AML-193 (cell line): ENCODE measurements at regions not wholly inside any gene's neighbourhood (a gene's known extent, or its start where the extent isn't known, plus 50 kb on each side); places are given as distances from the start of the nearest gene placed in this dataset.

Experiments used
- DNase-seq, 2 experiments: peaks; one replicate each; lab custom pipeline; 2025; lab: John Stamatoyannopoulos, UW

DNA sequence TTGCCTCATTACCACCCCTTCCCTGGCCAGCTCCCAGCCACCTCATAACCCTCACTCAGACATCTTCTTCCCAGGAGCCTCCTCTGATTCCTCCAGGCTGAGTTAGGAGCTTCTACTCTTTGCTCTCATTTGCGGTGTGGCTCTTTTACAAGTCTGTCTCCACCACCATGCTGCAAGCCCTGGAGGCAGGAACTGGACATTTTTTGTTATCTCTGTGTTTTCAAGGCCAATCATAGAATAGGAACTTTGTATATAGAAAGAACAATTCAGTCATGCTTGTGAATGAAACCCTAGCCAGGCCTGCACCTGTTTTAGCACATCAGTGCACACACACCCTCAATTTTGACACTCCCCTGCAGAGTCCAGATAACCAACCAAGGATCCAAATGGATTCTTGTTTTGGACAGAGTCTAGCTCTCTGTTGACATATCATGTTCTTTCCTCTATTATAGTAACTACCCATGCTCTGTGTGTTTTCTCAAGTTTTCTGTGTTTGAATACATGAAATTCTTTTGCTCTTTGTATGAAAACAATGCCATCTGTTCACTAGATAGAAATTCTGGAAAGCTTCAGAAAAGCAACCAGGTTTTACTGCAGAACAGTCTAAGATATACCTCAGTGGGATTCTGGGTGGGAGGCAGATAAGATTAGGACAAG is 60.9 kb upstream of the ZNF648 start:
- no peak for DNase-seq

DNA sequence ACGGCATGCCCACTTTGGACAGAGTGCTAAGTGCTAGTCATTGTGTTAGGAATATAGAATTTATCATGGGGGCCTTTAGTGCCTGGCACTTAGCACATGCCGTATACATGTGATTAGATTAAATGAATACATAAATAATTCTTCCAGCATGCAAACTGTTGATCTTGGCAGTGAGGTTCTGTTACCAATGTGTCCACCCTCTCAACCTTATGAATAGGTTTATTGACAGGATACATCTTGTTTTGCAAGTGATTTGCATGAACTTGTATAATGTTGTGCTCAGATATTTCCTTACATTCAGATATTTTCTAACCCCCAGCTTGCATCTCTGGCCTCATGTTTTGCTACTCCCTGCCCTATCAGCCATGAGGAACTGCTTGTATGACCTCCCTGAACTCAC is 60.3 kb upstream of the ZNF648 start:
- no peak for DNase-seq

DNA sequence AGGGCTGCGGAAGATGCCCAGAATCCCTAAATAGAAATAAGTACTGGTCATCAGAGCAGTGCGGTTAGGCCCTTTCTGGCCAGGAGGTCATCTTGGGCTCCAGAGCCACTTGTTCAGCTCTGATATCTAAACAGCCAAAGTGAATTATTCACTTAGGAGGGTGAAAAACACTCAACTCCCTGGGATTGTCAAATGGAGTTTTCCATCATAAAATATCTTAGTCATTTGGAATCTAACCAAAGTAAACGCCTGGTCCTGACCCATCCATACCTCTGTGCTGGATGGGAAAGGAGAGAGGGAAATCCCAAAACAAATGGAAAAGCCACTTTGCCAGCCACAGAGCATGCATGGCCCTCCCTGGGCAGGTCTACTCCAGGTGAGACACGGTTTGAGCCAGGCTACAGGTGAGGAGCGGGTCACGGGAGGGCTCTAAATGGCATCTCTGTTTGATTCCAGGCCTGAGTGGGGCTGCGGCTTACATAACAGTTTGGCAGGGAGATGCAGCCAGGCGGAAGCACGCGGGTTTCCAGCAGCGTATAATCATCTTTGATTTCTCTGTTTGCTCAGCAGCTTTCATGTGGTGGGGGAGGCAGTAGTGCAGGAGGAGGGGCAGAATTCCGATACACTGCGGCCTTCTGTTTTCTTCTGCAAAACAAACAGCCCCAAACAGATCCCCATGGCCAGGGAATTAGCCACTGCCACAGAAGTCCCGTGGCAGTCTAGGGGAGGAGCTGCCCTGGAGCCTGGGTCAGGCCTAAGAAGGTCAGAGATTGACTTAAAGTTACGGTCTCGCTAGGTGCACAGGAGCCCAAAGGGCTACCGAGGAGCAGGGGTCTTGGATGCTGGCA is 59.1 kb upstream of the ZNF648 start:
- DNase-seq, result no peak

DNA sequence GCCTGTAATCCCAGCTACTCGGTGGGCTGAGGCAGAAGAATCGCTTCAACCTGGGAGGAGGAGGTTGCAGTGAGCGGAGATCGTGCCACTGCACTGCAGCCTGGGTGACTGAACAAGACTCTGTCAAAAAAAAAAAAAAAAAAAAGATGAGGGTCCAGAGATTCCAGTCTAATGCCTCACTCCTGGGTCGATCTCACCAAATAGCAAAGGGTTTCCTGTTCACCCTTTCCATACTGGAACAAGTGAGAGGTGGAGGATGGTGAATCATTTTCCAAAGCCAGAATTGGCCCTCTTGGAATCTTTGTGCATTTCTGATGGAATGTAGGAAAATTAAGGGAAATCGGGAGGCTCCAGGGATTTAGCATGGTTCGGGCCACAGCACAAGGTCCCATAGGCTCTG is 58.1 kb upstream of the ZNF648 start:
- DNase-seq, result no peak

- no peak for DNase-seq
Observed at GRCh38 chr1:182118851-182119250, 57.3 kb upstream of the ZNF648 start.

DNA sequence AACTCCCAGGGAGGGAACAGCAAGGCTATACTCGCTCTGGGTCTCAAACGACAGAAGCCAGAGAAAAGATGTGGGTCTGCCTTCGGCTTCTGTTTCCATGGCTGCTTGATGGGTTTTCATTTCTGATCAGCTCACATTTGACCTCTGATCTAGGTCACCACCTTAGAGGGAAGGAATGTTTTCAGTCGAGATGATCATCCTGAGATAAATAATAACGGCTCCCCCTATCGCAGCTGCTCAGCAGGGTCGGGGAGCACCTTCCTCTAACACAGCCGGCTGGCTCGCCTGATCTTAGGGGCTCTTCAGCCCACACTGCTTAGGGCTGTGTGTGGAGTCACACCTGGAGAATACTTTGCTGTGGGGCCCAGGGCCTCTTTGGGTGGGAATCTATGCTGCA is 53.1 kb upstream of the ZNF648 start:
- DNase-seq, result no peak

DNA sequence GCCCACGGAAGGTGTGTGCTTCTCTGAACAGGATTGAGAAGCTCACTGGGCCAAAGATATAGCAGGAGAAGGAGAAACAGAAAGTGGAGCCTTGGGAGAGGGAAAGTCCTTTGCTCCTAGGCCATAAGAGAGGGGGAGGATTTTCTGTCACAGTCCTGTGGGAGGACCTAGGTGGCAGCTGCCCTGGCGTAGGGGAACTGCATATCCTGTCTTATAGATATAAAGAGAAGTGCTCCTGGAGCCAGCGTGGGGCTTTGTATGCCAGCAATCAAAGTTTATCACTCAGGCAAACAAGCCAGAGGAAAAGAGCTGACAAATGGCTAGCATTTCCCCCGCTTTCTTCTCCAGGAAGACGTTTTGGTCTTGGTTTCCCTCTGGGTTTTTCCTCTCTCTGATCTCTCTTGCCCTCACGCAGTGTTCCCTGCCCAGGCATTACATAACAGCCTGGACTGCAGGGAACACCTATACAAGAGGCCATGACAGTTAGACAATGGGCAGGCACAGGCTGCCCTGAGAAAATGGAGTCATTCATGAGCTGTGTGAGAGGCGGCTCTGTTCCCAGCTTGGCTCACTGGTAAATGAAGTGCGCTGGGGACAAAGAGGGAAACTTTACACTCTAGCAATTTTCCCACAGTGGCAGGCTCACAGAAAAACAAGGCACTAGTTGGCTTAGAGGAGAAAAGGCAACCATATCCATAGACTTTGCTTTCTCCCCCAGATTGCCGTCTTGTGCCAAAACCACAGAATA is 52.5 kb upstream of the ZNF648 start:
- no peak for DNase-seq

- DNase-seq, result no peak
Observed at GRCh38 chr1:182111496-182111895, 50.0 kb upstream of the ZNF648 start.
